ENCODE measurements at regions not wholly inside any gene's neighbourhood (a gene's known extent, or its start where the extent isn't known, plus 50 kb on each side); places are given as distances from the start of the nearest gene placed in this dataset.

DNA sequence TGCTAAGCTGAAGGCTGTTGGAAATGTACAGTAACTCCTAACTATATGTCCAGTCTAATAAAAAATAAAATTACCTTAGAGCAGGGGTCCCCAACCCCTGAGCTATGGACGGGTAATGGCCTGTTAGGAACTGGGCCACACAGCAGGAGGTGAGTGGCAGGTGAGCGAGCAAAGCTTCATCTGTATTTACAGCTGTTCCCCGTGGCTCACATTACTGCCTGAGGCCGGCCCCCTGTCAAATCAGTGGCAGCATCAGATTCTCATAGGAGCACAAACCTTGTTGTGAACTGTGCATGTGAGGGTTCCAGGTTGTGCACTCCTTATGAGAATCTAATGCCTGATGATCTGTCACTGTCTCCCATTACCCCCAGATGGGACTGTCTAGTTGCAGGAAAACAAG is 73.1 kb upstream of the CXCR4 start:
- no peak for DNase-seq

DNA sequence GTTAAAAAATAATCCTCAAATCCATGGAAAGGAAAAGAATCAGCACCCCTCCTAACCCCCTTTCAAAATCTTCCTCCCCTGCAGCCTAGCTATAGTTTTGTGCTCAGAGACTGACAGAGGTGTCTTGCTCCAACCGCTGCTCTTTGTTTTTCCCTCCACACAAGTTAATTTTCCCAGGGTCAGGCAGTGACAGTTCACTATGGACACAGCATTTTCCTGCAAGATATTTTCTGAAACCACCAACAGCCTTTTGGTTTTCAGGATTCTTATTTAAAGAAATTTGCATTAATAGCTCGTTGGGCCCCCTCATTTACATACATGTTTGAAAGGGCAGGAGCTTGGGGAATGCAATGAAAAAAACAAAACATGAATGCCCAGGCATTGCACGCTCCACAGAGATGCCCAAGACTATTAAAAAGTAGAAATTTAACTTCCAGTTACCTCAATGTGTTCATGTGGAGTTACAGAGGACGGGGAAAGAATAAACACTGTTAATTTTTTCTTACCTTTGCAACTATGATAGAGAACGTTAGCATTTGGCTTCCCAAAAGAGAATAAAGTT is 71.4 kb upstream of the CXCR4 start:
- DNase-seq, result no peak

DNA sequence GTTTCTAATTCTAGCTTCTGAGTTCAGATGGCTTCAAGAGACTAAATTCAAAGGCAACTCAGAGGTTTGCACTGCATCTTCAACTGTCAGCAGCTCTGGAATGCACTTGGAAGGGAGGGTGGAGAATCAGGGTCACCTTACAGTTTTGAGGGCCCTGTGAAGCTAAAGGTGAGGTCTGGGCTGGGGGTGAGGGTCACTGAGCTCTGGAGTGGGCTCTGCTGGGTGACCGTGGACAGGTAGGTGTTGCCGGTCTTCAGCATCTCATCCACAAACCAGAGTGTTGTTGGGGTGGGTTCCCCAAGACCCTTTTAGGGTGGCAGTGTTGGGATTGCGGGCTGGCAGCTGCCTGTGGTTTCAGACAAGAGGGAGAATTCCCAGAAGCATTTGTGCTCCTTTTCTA is 70.1 kb upstream of the CXCR4 start:
- DNase-seq, result no peak

DNA sequence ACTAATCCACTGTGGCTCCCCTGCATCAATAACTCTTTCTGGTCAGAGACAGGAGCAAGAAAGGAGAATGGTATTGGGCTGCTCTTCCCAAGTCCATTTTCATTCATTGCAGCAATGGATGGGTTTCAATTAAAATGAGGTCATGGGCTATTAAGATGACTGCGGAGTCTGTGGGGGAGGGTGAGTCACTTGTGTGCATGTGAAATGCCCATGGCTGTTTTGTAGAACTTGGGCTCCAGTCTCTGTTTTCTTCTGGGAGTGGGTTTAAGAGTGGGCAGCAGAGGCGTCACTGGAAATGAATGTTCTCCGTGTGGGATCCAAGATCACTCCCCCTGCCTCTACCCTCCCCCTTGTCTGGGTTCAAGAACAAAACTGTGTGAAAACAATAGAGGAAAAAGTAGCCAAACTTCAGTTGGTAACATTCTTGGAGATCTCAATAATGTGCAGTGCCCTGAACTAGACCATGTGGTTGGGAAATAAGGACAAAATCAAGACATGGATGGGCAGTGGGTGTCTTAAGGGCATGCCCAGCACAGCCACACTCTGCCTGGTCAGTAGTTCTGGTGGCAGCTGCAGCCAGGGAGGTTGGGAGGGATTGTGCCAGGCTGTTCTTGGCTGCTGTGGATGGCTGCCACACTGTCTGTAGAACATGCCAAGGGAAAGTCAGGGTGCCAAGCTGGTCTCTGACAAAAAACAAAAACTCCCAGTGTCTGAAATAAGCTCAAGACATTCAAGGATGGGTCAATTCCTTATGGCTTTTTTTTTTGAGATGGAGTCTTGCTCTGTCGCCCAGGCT is 68.2 kb upstream of the CXCR4 start:
- DNase-seq, result peak in 23 of 58 donors; percentile 3 to 64 (median 14)

DNA sequence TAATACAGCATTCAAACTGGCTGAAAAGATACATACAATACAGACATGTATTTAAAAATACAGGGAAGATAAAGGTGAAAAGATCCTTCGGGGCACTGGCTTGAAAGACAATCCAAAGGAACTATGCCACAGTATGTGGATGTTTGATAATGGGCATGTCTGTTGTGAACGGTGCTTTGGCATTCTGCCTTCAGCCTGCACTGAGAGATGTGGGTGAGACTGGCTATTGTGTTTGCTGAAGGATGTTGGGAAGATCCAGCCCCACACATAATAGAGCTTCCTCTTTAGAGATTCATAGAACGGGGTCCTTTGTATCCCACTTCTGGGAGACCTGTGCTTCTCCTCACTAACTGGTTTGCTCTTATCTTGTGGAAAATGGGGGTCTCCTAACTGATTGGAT is 65.1 kb upstream of the CXCR4 start:
- DNase-seq, result peak in 10 of 58 donors; percentile 1 to 35 (median 7)

DNA sequence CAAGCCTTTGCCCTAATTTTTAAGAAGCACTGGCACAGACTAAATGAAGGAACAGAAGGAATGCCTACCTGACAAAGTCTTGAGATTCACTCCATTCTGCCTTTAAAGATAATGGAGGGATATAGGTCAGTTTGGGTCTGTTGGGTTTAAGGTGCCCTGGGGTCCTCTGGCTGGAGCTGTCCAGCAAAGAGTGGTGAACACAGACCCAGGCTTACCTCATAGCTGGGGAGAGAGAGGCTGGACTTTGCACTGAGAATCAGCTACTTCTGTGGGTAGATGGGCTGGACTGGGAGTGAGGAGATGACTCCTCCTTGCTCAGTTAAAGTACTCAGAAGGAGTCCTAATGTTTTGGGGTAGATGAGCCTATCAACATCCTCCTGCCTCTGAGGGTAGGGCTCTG is 64.4 kb upstream of the CXCR4 start:
- no peak for DNase-seq

DNA sequence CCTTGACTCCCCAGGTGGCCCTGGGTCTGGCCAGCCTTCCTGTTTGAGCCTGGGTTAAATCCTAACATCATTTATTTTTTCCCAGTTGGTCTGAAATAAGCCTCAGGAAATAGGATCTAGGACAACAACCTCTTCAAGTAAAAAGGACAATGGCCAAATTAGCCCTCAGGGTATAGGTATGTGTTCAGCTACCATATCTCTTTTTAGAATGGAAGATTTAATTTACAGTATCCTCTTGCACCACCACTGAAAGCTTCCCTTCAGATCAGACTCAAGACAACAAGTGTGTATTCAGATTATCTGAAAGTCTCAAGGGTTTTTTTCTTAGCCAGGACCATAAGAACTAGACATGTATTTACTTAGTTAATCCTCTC is 61.6 kb upstream of the CXCR4 start:
- DNase-seq, result no peak

DNA sequence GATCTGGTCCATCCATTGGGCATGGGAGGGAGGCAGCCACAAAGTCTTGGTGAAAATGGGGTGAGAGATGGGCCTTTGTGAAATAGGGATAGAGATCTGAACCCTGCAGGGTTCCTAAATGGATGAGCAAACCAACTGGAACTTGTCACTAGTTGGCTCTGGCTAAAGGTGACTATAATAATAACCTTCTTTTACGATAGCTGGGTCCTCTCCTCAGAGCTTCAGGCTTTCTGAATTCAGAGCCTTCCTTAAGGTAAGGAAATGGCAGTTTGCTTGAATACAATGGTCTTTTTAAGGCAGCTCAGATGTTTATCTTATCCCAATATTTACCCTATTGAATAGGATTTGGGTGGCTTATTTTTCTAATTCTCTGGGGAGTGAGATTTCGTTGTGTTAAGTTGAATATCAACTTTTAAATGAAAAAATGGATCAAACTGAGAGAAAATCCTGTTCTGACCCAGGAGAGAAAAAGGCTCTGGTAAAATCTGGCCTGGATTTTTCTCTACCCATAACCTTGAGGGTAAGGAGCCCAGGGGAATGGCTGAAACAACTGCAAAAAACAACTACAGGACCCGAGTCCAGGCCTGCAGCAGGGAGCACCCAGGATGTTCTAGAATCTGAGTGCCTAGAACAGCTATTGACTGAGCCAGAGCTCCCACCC is 61.1 kb upstream of the CXCR4 start:
- DNase-seq, result no peak

DNA sequence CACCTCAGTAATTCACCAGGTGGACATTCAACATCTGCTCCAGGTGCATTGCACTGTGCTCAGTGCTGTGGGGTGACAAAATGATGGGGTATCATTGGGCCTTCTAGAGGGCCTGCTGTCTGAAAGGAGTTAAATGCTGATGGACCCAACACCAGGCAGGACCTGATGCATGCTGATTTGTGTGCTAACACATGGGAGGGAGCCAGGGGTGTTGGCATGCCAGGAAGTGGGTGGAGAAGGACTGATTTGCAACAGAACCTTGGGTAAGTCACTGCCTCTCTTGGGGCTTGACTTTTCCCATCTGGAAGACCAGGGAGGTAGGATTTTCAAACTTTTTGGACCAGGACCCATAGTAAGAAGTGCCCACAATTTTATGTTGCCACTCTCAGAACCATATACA is 57.9 kb upstream of the CXCR4 start:
- DNase-seq, result no peak

DNA sequence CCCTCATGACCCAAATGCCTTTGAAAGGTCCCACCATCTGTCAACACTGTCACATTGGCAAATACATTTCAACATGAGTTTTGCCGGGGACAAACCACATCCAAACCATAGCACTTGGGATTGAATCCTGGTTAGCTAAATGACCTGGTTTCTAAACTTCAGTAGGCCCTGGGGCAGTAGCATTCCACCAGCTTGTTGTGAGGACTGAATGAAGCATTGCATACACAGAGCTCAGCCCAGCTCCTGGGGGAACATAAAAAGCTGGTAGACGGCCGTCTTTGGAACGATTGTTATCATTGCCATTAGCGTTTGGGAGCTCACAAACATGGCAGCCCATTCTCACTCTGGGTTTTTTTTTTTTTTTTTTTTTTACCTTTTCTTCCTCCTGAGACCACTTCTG is 57.5 kb upstream of the CXCR4 start:
- no peak for DNase-seq

DNA sequence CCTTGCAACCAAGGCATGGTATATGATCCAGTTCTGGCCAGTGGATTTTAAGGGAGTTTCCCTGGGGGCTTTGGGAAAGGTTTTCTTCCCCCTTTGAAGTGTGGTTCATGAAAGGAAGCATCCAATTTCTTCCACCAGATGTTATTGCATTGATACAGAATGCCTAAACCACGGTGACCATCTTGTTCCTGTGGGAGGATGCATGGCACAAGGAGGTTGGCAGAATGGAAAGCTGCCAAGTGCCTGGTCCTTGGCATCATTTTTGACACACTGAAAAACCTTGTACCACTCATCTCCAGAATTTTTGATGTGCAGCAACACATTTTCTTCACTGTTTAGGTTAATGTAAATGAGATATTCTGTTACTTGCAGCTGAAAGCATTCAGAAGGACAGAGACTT is 55.2 kb upstream of the CXCR4 start:
- DNase-seq, result no peak

DNA sequence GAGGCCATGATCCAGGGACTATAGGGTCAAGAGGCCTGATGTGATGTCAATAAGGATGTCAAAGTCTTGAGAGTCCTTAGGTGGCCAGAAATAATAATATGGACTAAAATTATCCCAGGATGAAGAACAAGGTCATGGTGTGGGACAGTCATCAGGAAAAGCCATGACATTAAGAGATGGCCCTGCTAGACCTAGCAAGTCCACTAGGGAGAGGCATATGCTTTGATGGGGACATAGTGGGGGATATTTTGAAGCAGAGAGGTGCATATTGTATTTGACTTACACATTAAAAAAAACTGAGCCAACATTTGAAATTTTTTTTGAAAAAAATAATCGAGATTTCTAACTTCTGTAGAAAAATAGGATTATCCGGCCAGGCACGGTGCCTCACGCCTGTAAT is 53.3 kb upstream of the CXCR4 start:
- no peak for DNase-seq

DNA sequence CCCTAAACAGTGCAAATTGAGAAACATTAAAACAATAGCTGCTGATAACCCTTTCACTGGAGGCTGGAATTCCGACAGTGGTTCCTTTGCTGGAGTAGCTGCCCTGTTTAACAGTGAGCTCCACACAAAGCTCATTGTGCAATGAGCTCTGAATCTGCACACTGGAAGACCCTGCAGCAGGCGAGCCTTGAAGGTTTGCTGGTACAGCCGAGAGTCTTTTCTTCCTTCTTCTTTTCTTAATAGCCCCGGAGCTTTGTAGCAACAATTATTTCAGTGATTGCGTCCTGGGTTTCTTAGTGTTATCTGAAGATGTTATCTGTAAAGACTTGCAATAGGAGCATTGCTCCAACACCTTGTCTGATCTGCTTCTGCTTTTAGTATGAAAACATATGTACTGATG is 50.8 kb upstream of the CXCR4 start:
- no peak for DNase-seq

DNA sequence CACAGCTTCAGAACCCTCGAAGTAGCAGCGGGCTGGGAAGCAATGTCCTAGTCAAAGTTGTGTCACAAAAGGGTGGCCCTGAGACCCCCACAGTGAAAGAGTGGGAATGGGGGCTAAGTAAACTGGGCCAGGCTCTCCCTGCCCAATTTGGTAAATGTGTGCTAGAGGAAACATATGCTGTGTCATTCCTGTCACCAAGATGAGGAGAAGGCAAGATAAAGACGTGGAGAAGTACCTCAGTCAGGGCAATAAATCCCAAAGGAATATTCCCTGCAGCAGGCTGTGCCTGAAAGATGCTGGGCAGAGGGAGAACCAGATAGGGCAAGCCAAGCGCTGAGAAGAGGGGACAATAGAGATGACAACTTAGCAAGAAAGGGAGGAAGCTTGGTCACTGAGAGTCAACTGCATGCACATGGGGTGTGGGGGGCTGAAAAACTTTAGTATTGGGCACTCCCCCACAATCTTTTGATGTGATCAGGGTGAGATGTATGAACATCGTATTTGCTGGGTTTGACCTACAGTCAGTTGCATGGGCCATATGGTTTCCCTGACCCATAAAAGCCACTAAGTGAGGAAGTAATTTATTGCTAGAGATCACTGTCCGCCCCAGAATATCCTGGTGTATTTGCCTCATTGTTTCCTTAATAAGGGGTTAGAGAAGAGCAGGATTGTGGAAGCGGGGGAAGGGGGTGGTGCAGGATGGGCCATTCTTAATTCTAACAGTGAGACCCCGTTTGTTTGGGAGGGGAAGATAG is 49.9 kb upstream of the CXCR4 start:
- no peak for DNase-seq

Data from anterior cingulate cortex (tissue), 58 donors.